ENCODE measurements at regions not wholly inside any gene's neighbourhood (a gene's known extent, or its start where the extent isn't known, plus 50 kb on each side); places are given as distances from the start of the nearest gene placed in this dataset.

DNA sequence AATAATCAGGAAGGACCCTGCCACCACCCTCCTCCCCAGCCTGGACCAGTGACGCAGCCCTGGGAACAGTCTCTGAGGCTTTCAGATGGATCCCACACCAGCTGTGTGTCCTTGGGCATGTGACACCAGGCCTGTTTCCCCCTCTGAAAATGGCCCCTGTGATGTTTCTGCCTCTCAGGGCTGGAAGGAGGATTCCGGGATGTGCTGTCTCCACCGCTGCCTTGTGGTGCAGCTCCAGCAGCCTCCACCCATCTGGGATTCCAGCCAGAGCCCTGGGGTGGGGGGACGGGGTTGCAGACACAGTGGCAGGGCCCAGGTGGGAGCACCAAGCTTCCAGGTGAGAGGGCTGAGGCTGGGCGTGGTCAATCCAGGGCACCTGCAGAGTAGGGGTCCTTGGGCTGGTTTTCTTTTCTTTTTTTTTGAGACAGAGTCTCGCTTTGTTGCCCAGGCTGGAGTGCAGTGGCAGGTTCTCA is 179.7 kb upstream of the IER5L start:
- TF ChIP-seq, protein P1, sequence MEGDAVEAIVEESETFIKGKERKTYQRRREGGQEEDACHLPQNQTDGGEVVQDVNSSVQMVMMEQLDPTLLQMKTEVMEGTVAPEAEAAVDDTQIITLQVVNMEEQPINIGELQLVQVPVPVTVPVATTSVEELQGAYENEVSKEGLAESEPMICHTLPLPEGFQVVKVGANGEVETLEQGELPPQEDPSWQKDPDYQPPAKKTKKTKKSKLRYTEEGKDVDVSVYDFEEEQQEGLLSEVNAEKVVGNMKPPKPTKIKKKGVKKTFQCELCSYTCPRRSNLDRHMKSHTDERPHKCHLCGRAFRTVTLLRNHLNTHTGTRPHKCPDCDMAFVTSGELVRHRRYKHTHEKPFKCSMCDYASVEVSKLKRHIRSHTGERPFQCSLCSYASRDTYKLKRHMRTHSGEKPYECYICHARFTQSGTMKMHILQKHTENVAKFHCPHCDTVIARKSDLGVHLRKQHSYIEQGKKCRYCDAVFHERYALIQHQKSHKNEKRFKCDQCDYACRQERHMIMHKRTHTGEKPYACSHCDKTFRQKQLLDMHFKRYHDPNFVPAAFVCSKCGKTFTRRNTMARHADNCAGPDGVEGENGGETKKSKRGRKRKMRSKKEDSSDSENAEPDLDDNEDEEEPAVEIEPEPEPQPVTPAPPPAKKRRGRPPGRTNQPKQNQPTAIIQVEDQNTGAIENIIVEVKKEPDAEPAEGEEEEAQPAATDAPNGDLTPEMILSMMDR (IDR thresholded peaks at IDR 0.05; ENCODE audit: low read depth, low read length, poor library complexity, severe bottlenecking), result no peak
- no peak for TF ChIP-seq EZH2phosphoT487 (IDR thresholded peaks at IDR 0.05; ENCODE audit: borderline replicate concordance, low read length)

Measured in DOHH2 (cell line).